ENCODE measurements at regions not wholly inside any gene's neighbourhood (a gene's known extent, or its start where the extent isn't known, plus 50 kb on each side); places are given as distances from the start of the nearest gene placed in this dataset.
A peak's percentile ranks its signal among the peaks of the same experiment; 100 is the strongest.

- DNase-seq (ENCODE audit: extremely low read depth, insufficient read length) = no peak
- Histone ChIP-seq H3K36me3 (ENCODE audit: control insufficient read depth, insufficient read depth, low read length) (no peaks in the 10 kb centered on the region), H3K27me3 (replicated peaks; ENCODE audit: control insufficient read depth, insufficient read depth, low read length) (no peaks in the 10 kb centered on the region), H3K4me3 (replicated peaks; ENCODE audit: low read depth, low read length) (no peak overlapping the region)
- TF ChIP-seq CTCF (IDR thresholded peaks at IDR 0.05; ENCODE audit: insufficient read depth, low read length, poor library complexity, severe bottlenecking) = no peak
These were observed 234.2 kb upstream of the MDFIC2 start for GRCh38 chr3:70546679-70547078.

GRCh38 chr3:70543493-70543892 lies 231.1 kb upstream of the MDFIC2 start:
- no peaks in the 10 kb centered on the region for H3K36me3 ChIP-seq (ENCODE audit: control insufficient read depth, insufficient read depth, low read length)
- TF ChIP-seq CTCF (IDR thresholded peaks at IDR 0.05; ENCODE audit: insufficient read depth, low read length, poor library complexity, severe bottlenecking) = no peak
- DNase-seq (ENCODE audit: extremely low read depth, insufficient read length) = no peak
- H3K27me3 ChIP-seq (replicated peaks; ENCODE audit: control insufficient read depth, insufficient read depth, low read length) = no peaks in the 10 kb centered on the region
- no peak overlapping the region for H3K4me3 ChIP-seq (replicated peaks; ENCODE audit: low read depth, low read length)

GRCh38 chr3:70539908-70540307 lies 227.5 kb upstream of the MDFIC2 start:
- Histone ChIP-seq H3K36me3 (ENCODE audit: control insufficient read depth, insufficient read depth, low read length) (no peaks in the 10 kb centered on the region), H3K27me3 (replicated peaks; ENCODE audit: control insufficient read depth, insufficient read depth, low read length) (no peaks in the 10 kb centered on the region), H3K4me3 (replicated peaks; ENCODE audit: low read depth, low read length) (no peak overlapping the region)
- TF ChIP-seq CTCF (IDR thresholded peaks at IDR 0.05; ENCODE audit: insufficient read depth, low read length, poor library complexity, severe bottlenecking) = peak; percentile 40
- DNase-seq (ENCODE audit: extremely low read depth, insufficient read length) = no peak

- Histone ChIP-seq H3K27me3 (replicated peaks; ENCODE audit: control insufficient read depth, insufficient read depth, low read length) (no peaks in the 10 kb centered on the region), H3K4me3 (replicated peaks; ENCODE audit: low read depth, low read length) (no peak overlapping the region), H3K36me3 (ENCODE audit: control insufficient read depth, insufficient read depth, low read length) (no peaks in the 10 kb centered on the region)
- DNase-seq (ENCODE audit: extremely low read depth, insufficient read length) = no peak
- TF ChIP-seq CTCF (IDR thresholded peaks at IDR 0.05; ENCODE audit: insufficient read depth, low read length, poor library complexity, severe bottlenecking) = no peak
These were observed 220.4 kb upstream of the MDFIC2 start for GRCh38 chr3:70532806-70533205.

- no peak for DNase-seq (ENCODE audit: extremely low read depth, insufficient read length)
- Histone ChIP-seq H3K4me3 (replicated peaks; ENCODE audit: low read depth, low read length) (no peak overlapping the region), H3K27me3 (replicated peaks; ENCODE audit: control insufficient read depth, insufficient read depth, low read length) (no peaks in the 10 kb centered on the region), H3K36me3 (ENCODE audit: control insufficient read depth, insufficient read depth, low read length) (no peaks in the 10 kb centered on the region)
- TF ChIP-seq CTCF (IDR thresholded peaks at IDR 0.05; ENCODE audit: insufficient read depth, low read length, poor library complexity, severe bottlenecking) = no peak
These were observed 219.5 kb upstream of the MDFIC2 start for GRCh38 chr3:70531838-70532489.

Measured in GM06990 (cell line).